Vagina (tissue), 2 donors: ENCODE measurements at regions not wholly inside any gene's neighbourhood (a gene's known extent, or its start where the extent isn't known, plus 50 kb on each side); places are given as distances from the start of the nearest gene placed in this dataset.

Experiments used
- DNase-seq, 2 donors: peaks; one replicate each; pipeline ENCODE4 v3.0.0-alpha.2; 2017; ENCODE audit errors: extremely low spot score in 2 of 2
- H3K27ac ChIP-seq: fragments of 200-600 bp; sonication (generic); one replicate; pipeline ENCODE4 v1.5.1; 2019
- H3K27me3 ChIP-seq: fragments of 200-600 bp; sonication (generic); one replicate; pipeline ENCODE4 v1.5.1; 2019
- H3K36me3 ChIP-seq, 2 donors: fragments of 200-600 bp; sonication (generic); one replicate each; pipeline ENCODE4 v1.5.1; 2017 to 2019
- H3K4me1 ChIP-seq: fragments of 200-600 bp; sonication (generic); one replicate; pipeline ENCODE4 v1.5.1; 2019
- H3K4me3 ChIP-seq, 2 donors: fragments of 200-600 bp; sonication (generic); 1 replicate in 1 of 2; 2 replicates in 1 of 2; pipeline ENCODE4 v1.5.1; 2016 to 2019
- H3K9me3 ChIP-seq: fragments of 200-600 bp; sonication (generic); one replicate; pipeline ENCODE4 v1.5.1; 2019
- CTCF ChIP-seq, 3 experiments: fragments of 450-650 bp in 2 of 3; fragments of 200-600 bp in 1 of 3; sonication (generic) in 1 of 3; IDR thresholded peaks; one replicate each; pipeline ENCODE4 v1.5.1; 2017 to 2019; ENCODE audit warnings: antibody characterized with exemption in 3 of 3, mild to moderate bottlenecking in 2 of 3, moderate library complexity in 2 of 3
- POLR2A ChIP-seq, 2 donors: fragments of 450-650 bp; IDR thresholded peaks; one replicate each; pipeline ENCODE4 v1.6.1; 2017; ENCODE audit warnings: antibody characterized with exemption in 2 of 2, mild to moderate bottlenecking in 2 of 2, moderate library complexity in 2 of 2
- POLR2AphosphoS5 ChIP-seq, 2 donors: sonication (generic); formaldehyde crosslinking; IDR thresholded peaks; one replicate each; pipeline ENCODE4 v1.9.0; 2017; ENCODE audit warnings: antibody characterized with exemption in 2 of 2, mild to moderate bottlenecking in 2 of 2, low read depth in 1 of 2; ENCODE audit not compliant: insufficient read depth in 1 of 2
- intact Hi-C: fragments of 100-400 bp; cut with DNase I; formaldehyde crosslinking; loops from one replicate; pipeline ENCODE4 v1.15.1; 2023

GRCh38 chr5:153084511-153084910 lies 406.0 kb upstream of the GRIA1 start:
- Histone ChIP-seq H3K9me3 (no peaks in the 10 kb centered on the region), H3K27me3 (no peaks in the 10 kb centered on the region), H3K4me1 (no peaks in the 10 kb centered on the region), H3K27ac (no peak overlapping the region), H3K36me3 (no peaks in the 10 kb centered on the region), H3K4me3 (no peak overlapping the region)
- TF ChIP-seq CTCF (IDR thresholded peaks at IDR 0.05) (no peak), POLR2A (IDR thresholded peaks at IDR 0.05) (no peak), POLR2AphosphoS5 (IDR thresholded peaks at IDR 0.05; ENCODE audit: insufficient read depth in 1 of 2, low read depth in 1 of 2) (no peak)
- DNase-seq: no peak
- intact Hi-C loops: no loop called here

- H3K9me3 ChIP-seq: no peaks in the 10 kb centered on the region
- no peak for DNase-seq
- no peaks in the 10 kb centered on the region for H3K36me3 ChIP-seq
- H3K4me1 ChIP-seq: no peaks in the 10 kb centered on the region
- no peak overlapping the region for H3K27ac ChIP-seq
- no peak overlapping the region for H3K4me3 ChIP-seq
- no peaks in the 10 kb centered on the region for H3K27me3 ChIP-seq
- TF ChIP-seq POLR2A (IDR thresholded peaks at IDR 0.05) (no peak), CTCF (IDR thresholded peaks at IDR 0.05) (no peak), POLR2AphosphoS5 (IDR thresholded peaks at IDR 0.05; ENCODE audit: insufficient read depth in 1 of 2, low read depth in 1 of 2) (no peak)
- intact Hi-C loops: no loop called here
Measured at GRCh38 chr5:153086486-153086885, 404.0 kb upstream of the GRIA1 start.

DNA sequence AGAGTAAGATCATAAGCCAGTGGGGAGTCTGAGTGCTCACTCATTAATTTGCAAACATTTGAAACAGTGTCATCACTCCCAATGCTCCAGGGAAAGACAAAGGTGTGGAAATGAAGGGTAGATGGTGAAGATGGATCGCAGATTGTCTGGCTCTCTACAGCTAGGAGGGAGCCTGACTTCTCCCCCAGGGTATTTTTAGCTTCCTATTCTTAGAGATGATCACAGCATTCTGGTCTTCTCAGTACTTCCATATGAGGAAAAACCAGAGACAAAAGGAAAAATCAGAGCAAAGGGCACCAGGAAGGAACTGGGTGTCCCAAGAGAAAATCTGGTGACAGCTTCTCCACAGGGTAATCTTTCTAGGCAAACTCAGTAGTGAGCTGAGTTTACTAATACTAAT lies 401.9 kb upstream of the GRIA1 start:
- no peaks in the 10 kb centered on the region for H3K27me3 ChIP-seq
- no peak for DNase-seq
- no peaks in the 10 kb centered on the region for H3K4me1 ChIP-seq
- intact Hi-C loops: no loop called here
- TF ChIP-seq POLR2AphosphoS5 (IDR thresholded peaks at IDR 0.05; ENCODE audit: insufficient read depth in 1 of 2, low read depth in 1 of 2) (no peak), CTCF (IDR thresholded peaks at IDR 0.05) (no peak), POLR2A (IDR thresholded peaks at IDR 0.05) (no peak)
- H3K4me3 ChIP-seq: no peak overlapping the region
- no peak overlapping the region for H3K27ac ChIP-seq
- H3K36me3 ChIP-seq: no peaks in the 10 kb centered on the region
- H3K9me3 ChIP-seq: no peaks in the 10 kb centered on the region

- Histone ChIP-seq H3K27ac (no peak overlapping the region), H3K4me3 (no peak overlapping the region), H3K9me3 (no peaks in the 10 kb centered on the region), H3K4me1 (no peaks in the 10 kb centered on the region), H3K27me3 (no peaks in the 10 kb centered on the region), H3K36me3 (no peaks in the 10 kb centered on the region)
- no peak for DNase-seq
- TF ChIP-seq POLR2A (IDR thresholded peaks at IDR 0.05): no peak
- no peak for TF ChIP-seq CTCF (IDR thresholded peaks at IDR 0.05)
- TF ChIP-seq POLR2AphosphoS5 (IDR thresholded peaks at IDR 0.05; ENCODE audit: insufficient read depth in 1 of 2, low read depth in 1 of 2): no peak
- intact Hi-C loops: no loop called here
Measured at GRCh38 chr5:153094333-153094732, 396.1 kb upstream of the GRIA1 start.

- Histone ChIP-seq H3K9me3 (no peaks in the 10 kb centered on the region), H3K27me3 (no peaks in the 10 kb centered on the region), H3K36me3 (no peaks in the 10 kb centered on the region), H3K4me1 (no peaks in the 10 kb centered on the region), H3K4me3 (no peak overlapping the region), H3K27ac (no peak overlapping the region)
- TF ChIP-seq CTCF (IDR thresholded peaks at IDR 0.05) (no peak), POLR2A (IDR thresholded peaks at IDR 0.05) (no peak), POLR2AphosphoS5 (IDR thresholded peaks at IDR 0.05; ENCODE audit: insufficient read depth in 1 of 2, low read depth in 1 of 2) (no peak)
- no peak for DNase-seq
- intact Hi-C loops: no loop called here
Measured at GRCh38 chr5:153096381-153096780, 394.1 kb upstream of the GRIA1 start.
